ENCODE measurements at regions not wholly inside any gene's neighbourhood (a gene's known extent, or its start where the extent isn't known, plus 50 kb on each side); places are given as distances from the start of the nearest gene placed in this dataset.

DNA sequence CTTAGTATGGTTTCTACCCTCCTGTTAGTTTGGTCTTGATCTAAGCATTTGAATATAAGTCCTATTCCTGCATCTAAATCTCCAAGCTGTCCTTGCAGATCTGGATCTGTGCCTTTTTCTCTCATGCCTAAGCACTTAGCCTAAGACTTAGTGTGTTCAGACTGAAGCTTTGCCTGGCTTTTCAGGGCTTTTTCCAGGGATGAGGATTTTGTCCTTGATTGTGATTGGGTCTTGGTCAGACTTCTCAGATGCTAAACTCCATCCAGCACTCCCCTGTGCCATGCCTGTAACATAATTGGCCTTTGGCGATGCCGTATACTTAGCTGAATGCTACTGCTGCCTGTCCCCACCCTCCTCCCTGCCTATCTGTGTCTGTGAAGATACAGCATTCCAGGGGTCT lies 98.1 kb upstream of the NRIP1 start:
- TF ChIP-seq, protein P1, sequence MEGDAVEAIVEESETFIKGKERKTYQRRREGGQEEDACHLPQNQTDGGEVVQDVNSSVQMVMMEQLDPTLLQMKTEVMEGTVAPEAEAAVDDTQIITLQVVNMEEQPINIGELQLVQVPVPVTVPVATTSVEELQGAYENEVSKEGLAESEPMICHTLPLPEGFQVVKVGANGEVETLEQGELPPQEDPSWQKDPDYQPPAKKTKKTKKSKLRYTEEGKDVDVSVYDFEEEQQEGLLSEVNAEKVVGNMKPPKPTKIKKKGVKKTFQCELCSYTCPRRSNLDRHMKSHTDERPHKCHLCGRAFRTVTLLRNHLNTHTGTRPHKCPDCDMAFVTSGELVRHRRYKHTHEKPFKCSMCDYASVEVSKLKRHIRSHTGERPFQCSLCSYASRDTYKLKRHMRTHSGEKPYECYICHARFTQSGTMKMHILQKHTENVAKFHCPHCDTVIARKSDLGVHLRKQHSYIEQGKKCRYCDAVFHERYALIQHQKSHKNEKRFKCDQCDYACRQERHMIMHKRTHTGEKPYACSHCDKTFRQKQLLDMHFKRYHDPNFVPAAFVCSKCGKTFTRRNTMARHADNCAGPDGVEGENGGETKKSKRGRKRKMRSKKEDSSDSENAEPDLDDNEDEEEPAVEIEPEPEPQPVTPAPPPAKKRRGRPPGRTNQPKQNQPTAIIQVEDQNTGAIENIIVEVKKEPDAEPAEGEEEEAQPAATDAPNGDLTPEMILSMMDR (IDR thresholded peaks at IDR 0.05; ENCODE audit: extremely low read depth, insufficient read depth, missing control alignments): no peak
- in situ Hi-C loops (cut with MboI; ENCODE audit: low pct_unique_long_range_greater_than_20kb, low sequenced_read_pairs, unreplicated experiment): no loop called here
- DNase-seq (ENCODE audit: low spot score): no peak

GRCh38 chr21:15164273-15164672 lies 99.5 kb upstream of the NRIP1 start:
- TF ChIP-seq, protein P1 (IDR thresholded peaks at IDR 0.05; ENCODE audit: extremely low read depth, insufficient read depth, missing control alignments): no peak
- in situ Hi-C loops (cut with MboI; ENCODE audit: low pct_unique_long_range_greater_than_20kb, low sequenced_read_pairs, unreplicated experiment): no loop called here
- no peak for DNase-seq (ENCODE audit: low spot score)

DNA sequence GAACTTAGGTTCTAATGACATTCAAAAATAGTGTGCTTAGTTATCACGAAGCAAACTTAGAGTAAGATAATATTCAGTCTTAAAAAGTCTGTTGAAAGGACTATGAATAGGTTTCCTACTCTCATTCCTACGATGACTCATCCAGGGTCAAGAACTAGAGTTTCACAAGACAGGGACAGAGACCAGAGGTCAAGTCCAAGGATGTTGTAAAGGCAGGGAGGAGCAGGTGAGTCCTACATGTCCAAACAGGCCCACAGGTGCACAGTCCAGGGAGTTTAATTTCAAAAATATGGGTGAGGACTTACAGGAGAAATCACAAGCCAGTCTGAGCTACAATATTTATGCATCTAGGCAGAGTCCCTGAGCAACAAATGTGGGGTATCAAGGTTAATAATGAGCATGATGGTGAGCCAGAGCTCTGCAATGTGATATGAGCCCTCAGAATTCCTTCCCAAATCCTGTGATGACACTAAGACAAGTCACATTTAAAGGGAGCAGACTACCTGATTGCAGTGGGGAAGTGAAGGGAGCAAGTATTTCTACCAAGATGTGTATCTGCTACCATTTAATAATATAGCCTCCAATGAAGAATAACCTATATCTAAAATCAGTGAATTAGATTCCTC lies 100.0 kb upstream of the NRIP1 start:
- in situ Hi-C loops (cut with MboI; ENCODE audit: low pct_unique_long_range_greater_than_20kb, low sequenced_read_pairs, unreplicated experiment): no loop called here

GRCh38 chr21:15170614-15171013 lies 105.8 kb upstream of the NRIP1 start:
- DNase-seq (ENCODE audit: low spot score): no peak
- in situ Hi-C loops (cut with MboI; ENCODE audit: low pct_unique_long_range_greater_than_20kb, low sequenced_read_pairs, unreplicated experiment): no loop called here
- TF ChIP-seq, protein P1 (IDR thresholded peaks at IDR 0.05; ENCODE audit: extremely low read depth, insufficient read depth, missing control alignments): no peak

More for the DNA sequence above, 100.0 kb upstream of the NRIP1 start:
- TF ChIP-seq, protein P1 (IDR thresholded peaks at IDR 0.05; ENCODE audit: extremely low read depth, insufficient read depth, missing control alignments): no peak
- no peak for DNase-seq (ENCODE audit: low spot score)

- TF ChIP-seq, protein P1 (IDR thresholded peaks at IDR 0.05; ENCODE audit: extremely low read depth, insufficient read depth, missing control alignments): no peak
- DNase-seq (ENCODE audit: low spot score): no peak
- in situ Hi-C loops (cut with MboI; ENCODE audit: low pct_unique_long_range_greater_than_20kb, low sequenced_read_pairs, unreplicated experiment): no loop called here
Measured at GRCh38 chr21:15171546-15171945, 106.7 kb upstream of the NRIP1 start.

GRCh38 chr21:15172963-15173362 lies 108.2 kb upstream of the NRIP1 start:
- in situ Hi-C loops (cut with MboI; ENCODE audit: low pct_unique_long_range_greater_than_20kb, low sequenced_read_pairs, unreplicated experiment): no loop called here
- TF ChIP-seq, protein P1 (IDR thresholded peaks at IDR 0.05; ENCODE audit: extremely low read depth, insufficient read depth, missing control alignments): no peak
- DNase-seq (ENCODE audit: low spot score): no peak
